SU-DHL-6 (cell line): ENCODE measurements at regions not wholly inside any gene's neighbourhood (a gene's known extent, or its start where the extent isn't known, plus 50 kb on each side); places are given as distances from the start of the nearest gene placed in this dataset.
"Not testable (repeated sequence)": the region's sequence is repeated elsewhere in the genome, so short reads cannot be mapped to it uniquely, and the experiment has no call there.

Source experiments
- H2AFZ ChIP-seq: fragments of 200-600 bp; sonication (generic); 2 replicates; pipeline ENCODE4 v1.6.1; 2014; ENCODE audit warnings: low read depth, mild to moderate bottlenecking, moderate library complexity, mixed read lengths, antibody characterized with exemption, low read length; ENCODE audit not compliant: severe bottlenecking
- H3F3A ChIP-seq: fragments of 200-600 bp; shearing (Covaris generic); 2 replicates; pipeline ENCODE4 v1.6.0; 2016; ENCODE audit warnings: antibody characterized with exemption, mild to moderate bottlenecking; ENCODE audit not compliant: insufficient read depth
- H3K27ac ChIP-seq: fragments of 200-600 bp; sonication (generic); 2 replicates; pipeline ENCODE4 v1.5.1; 2016; ENCODE audit warnings: low read depth, mild to moderate bottlenecking, low read length, moderate library complexity, mixed read lengths
- H3K27me3 ChIP-seq: fragments of 200-600 bp; sonication (generic), shearing (Covaris generic); 2 replicates; pipeline ENCODE4 v1.6.0; 2014; ENCODE audit warnings: mild to moderate bottlenecking, low read length
- H3K36me3 ChIP-seq: fragments of 200-600 bp; sonication (generic); 2 replicates; pipeline ENCODE4 v1.6.1; 2014; ENCODE audit warnings: mild to moderate bottlenecking, low read length, mixed read lengths
- H3K4me2 ChIP-seq: fragments of 300-600, 200-600 bp; shearing (Covaris generic), sonication (generic); 2 replicates; pipeline ENCODE4 v1.6.0; 2014; ENCODE audit warnings: low read length, low read depth, mild to moderate bottlenecking; ENCODE audit not compliant: poor library complexity, severe bottlenecking
- H3K4me3 ChIP-seq: fragments of 200-600 bp; sonication (generic); 2 replicates; pipeline ENCODE4 v1.5.1; 2014; ENCODE audit warnings: antibody characterized with exemption, low read length, mild to moderate bottlenecking, mixed read lengths; ENCODE audit not compliant: insufficient read depth, poor library complexity, severe bottlenecking
- H3K79me2 ChIP-seq: fragments of 200-600 bp; sonication (generic); 2 replicates; pipeline ENCODE4 v1.6.1; 2014; ENCODE audit warnings: mild to moderate bottlenecking, low read length, moderate library complexity; ENCODE audit not compliant: insufficient read depth
- H3K9ac ChIP-seq: fragments of 200-600 bp; sonication (generic); 2 replicates; pipeline ENCODE4 v1.7.0; 2014; ENCODE audit warnings: mild to moderate bottlenecking, low read length
- H3K9me2 ChIP-seq: fragments of 200-600 bp; sonication (generic); replicated peaks from 2 replicates; pipeline ENCODE4 v1.6.1; 2014; ENCODE audit warnings: low read length; ENCODE audit not compliant: insufficient read depth
- H3K9me3 ChIP-seq: fragments of 200-600 bp; sonication (generic); 2 replicates; pipeline ENCODE4 v1.6.1; 2014; ENCODE audit warnings: low read length, mixed read lengths; ENCODE audit not compliant: insufficient read depth
- H4K20me1 ChIP-seq: fragments of 200-600 bp; sonication (generic); 2 replicates; pipeline ENCODE4 v1.6.1; 2014; ENCODE audit warnings: low read depth, mild to moderate bottlenecking, antibody characterized with exemption, low read length, moderate library complexity, mixed read lengths
- EZH2phosphoT487 ChIP-seq: fragments of 200-600 bp; sonication (generic), shearing (Covaris generic); conservative IDR thresholded peaks from 2 replicates; pipeline ENCODE4 v1.6.1; 2018; ENCODE audit warnings: mild to moderate bottlenecking, antibody characterized with exemption, low read length, moderate library complexity, mixed read lengths
- TF ChIP-seq, protein P1 (sequence below): fragments of 200-600 bp; sonication (generic); IDR thresholded peaks from one replicate; pipeline ENCODE4 v1.5.1; 2017; ENCODE audit warnings: antibody characterized with exemption, mild to moderate bottlenecking, low read length, moderate library complexity; ENCODE audit not compliant: insufficient read depth, poor library complexity, severe bottlenecking

DNA sequence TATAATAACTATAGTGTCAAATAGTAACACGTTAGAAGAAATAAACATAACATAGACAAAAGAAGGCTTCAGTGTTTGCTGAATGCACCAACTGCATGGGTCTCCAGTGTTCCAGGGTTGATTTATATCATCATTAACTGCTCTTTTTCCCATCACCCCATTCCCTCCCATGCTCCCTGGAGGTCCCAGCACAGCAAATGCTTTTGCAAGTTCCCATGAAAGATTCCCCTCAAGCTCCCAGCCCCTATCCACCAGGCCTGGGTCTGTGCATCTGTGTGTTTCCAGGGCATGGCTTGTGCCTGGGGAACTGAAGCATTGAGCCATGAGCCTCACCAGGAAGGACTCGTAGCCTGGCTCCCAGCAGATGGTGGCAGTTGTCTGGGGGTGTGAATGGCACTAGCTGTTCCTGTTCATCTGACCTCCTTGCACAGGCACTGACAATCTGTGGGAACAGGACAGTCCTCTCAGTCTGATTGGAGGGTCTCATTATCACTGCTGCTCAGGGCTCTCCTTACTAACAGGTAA lies 164.6 kb upstream of the RMP24 start:
- H3K9me2 ChIP-seq, result no peaks in the 10 kb centered on the region
- no peak overlapping the region for H3K9ac ChIP-seq
- H3F3A ChIP-seq, result no peaks in the 10 kb centered on the region
- no peak overlapping the region for H2AFZ ChIP-seq
- no peak overlapping the region for H3K27ac ChIP-seq
- H3K79me2 ChIP-seq, result no peaks in the 10 kb centered on the region
- no peak overlapping the region for H3K4me2 ChIP-seq
- no peak overlapping the region for H3K4me3 ChIP-seq
- TF ChIP-seq EZH2phosphoT487, result no peak
- TF ChIP-seq, protein P1, sequence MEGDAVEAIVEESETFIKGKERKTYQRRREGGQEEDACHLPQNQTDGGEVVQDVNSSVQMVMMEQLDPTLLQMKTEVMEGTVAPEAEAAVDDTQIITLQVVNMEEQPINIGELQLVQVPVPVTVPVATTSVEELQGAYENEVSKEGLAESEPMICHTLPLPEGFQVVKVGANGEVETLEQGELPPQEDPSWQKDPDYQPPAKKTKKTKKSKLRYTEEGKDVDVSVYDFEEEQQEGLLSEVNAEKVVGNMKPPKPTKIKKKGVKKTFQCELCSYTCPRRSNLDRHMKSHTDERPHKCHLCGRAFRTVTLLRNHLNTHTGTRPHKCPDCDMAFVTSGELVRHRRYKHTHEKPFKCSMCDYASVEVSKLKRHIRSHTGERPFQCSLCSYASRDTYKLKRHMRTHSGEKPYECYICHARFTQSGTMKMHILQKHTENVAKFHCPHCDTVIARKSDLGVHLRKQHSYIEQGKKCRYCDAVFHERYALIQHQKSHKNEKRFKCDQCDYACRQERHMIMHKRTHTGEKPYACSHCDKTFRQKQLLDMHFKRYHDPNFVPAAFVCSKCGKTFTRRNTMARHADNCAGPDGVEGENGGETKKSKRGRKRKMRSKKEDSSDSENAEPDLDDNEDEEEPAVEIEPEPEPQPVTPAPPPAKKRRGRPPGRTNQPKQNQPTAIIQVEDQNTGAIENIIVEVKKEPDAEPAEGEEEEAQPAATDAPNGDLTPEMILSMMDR, result no peak
- H3K36me3 ChIP-seq, result no peaks in the 10 kb centered on the region
- H3K27me3 ChIP-seq, result no peaks in the 10 kb centered on the region
- H3K9me3 ChIP-seq, result no peaks in the 10 kb centered on the region
- no peaks in the 10 kb centered on the region for H4K20me1 ChIP-seq

DNA sequence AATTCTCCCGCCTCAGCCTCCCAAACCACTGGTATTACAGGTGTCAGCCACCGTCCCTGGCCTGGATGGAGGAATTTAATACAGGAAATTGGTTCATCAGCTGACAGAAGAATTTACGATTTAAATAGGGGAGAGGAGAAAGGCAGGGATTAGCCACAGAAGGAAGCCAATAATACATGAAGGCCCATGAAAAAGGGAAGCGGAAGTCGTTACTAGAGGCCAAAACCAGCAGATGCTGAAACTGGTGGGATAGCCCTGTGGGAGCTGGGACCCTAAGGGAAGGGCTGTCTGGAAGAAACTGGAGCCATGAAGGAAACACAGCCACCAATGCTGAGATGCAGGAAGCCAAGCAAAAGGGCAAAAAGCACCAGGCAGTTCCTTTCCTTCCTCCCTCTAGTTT lies 163.7 kb upstream of the RMP24 start:
- Histone ChIP-seq H4K20me1 (no peaks in the 10 kb centered on the region), H3K79me2 (no peaks in the 10 kb centered on the region), H3K9me3 (no peaks in the 10 kb centered on the region), H3F3A (no peaks in the 10 kb centered on the region), H3K9ac (no peak overlapping the region), H3K27ac (no peak overlapping the region), H3K4me2 (no peak overlapping the region), H3K4me3 (no peak overlapping the region), H3K27me3 (no peaks in the 10 kb centered on the region), H2AFZ (no peak overlapping the region), H3K9me2 (no peaks in the 10 kb centered on the region), H3K36me3 (no peaks in the 10 kb centered on the region)
- no peak for TF ChIP-seq EZH2phosphoT487
- TF ChIP-seq, protein P1, result no peak

DNA sequence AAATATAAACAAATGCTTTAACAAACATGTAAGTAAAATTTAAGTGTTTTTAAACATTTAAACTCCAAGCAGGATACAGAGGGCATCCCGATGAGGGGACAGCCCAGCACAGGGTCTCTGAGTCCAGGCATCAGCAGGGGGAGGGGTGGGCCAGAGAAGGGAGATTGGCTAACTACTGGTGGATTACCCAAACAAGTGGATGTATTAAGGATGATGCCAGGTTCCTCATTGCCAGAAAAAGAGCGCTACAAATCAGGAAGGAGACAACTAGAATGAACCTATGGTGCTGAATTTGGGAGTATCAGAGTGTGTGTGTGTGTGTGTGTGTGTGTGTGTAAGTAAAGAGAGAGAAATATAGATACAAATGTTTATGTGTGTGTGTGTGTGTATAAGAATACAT lies 162.0 kb upstream of the RMP24 start:
- no peaks in the 10 kb centered on the region for H3K9me2 ChIP-seq
- no peaks in the 10 kb centered on the region for H3K27me3 ChIP-seq
- H3K4me3 ChIP-seq, result no peak overlapping the region
- no peak overlapping the region for H3K4me2 ChIP-seq
- H3K27ac ChIP-seq, result no peak overlapping the region
- H3K79me2 ChIP-seq, result no peaks in the 10 kb centered on the region
- no peaks in the 10 kb centered on the region for H3F3A ChIP-seq
- H3K9me3 ChIP-seq, result no peaks in the 10 kb centered on the region
- no peak overlapping the region for H2AFZ ChIP-seq
- TF ChIP-seq, protein P1, result no peak
- TF ChIP-seq EZH2phosphoT487, result no peak
- no peak overlapping the region for H3K9ac ChIP-seq
- no peaks in the 10 kb centered on the region for H4K20me1 ChIP-seq
- no peaks in the 10 kb centered on the region for H3K36me3 ChIP-seq

DNA sequence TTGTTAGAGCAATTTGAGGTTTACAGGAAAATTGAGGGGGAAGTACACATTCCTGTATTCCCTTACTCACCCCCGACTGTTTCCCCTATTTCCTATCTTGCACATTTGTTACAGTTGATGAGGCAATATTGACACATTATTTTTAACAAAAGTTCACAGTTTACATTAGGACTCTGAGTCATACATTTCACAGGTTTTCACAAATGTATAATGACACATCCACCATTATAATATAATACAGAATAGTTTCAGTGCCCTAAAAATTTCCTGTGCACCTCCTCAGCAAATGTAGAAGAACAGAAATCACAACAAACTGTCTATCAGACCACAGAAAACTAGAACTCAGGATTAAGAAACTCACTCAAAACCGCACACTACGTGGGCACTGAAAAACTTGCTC lies 160.6 kb upstream of the RMP24 start:
- H3K4me2 ChIP-seq, result no peak overlapping the region
- no peak for TF ChIP-seq EZH2phosphoT487
- TF ChIP-seq, protein P1, result no peak
- no peak overlapping the region for H3K27ac ChIP-seq

DNA sequence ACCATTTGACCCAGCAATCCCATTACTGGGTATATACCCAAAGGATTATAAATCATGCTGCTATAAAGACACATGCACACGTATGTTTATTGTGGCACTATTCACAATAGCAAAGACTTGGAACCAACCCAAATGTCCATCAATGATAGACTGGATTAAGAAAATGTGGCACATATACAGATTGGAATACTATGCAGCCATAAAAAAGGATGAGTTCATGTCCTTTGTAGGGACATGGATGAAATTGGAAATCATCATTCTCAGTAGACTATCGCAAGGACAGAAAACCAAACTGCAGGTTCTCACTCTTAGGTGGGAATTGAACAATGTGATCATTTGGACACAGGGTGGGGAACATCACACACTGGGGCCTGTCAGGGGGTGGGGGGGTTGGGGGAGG lies 157.5 kb upstream of the RMP24 start:
- H3K9me2 ChIP-seq, H3K4me2 ChIP-seq, H3F3A ChIP-seq, H3K9ac ChIP-seq, H3K9me3 ChIP-seq, H4K20me1 ChIP-seq, H2AFZ ChIP-seq, H3K36me3 ChIP-seq, H3K27ac ChIP-seq, H3K79me2 ChIP-seq, H3K4me3 ChIP-seq, H3K27me3 ChIP-seq: not testable (repeated sequence)

More for the DNA sequence above, 160.6 kb upstream of the RMP24 start:
- no peaks in the 10 kb centered on the region for H3F3A ChIP-seq
- H4K20me1 ChIP-seq, result no peaks in the 10 kb centered on the region
- no peaks in the 10 kb centered on the region for H3K36me3 ChIP-seq
- H3K4me3 ChIP-seq, result no peak overlapping the region
- H3K9ac ChIP-seq, result no peak overlapping the region
- no peaks in the 10 kb centered on the region for H3K27me3 ChIP-seq
- H3K9me2 ChIP-seq, result no peaks in the 10 kb centered on the region
- H3K79me2 ChIP-seq, result no peaks in the 10 kb centered on the region
- no peaks in the 10 kb centered on the region for H3K9me3 ChIP-seq
- H2AFZ ChIP-seq, result no peak overlapping the region
